ENCODE measurements at regions not wholly inside any gene's neighbourhood (a gene's known extent, or its start where the extent isn't known, plus 50 kb on each side); places are given as distances from the start of the nearest gene placed in this dataset.

DNA sequence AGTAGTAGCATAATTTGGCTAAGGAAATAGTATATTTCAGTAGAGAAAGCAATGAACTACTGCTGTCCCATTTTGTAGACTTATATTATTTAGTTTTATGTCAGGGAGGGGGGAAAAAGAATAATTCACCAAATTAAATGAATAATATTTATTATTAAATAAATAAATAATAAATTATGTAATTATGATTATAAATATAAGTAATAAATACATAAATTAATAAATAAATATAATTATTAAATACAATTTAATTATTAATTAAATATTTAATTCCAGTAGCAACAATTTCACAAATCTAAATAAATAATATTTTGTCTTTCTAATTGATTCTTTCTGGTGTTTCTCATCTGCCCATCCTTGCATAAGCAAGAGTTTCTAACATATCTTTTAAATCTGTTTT is 81.1 kb upstream of the PLSCR4 start:
- Histone ChIP-seq H3K36me3 (no peaks in the 10 kb centered on the region), H3K4me3 (no peak overlapping the region), H3K27me3 (no peaks in the 10 kb centered on the region), H3K27ac (no peak overlapping the region), H3K9me3 (no peaks in the 10 kb centered on the region), H3K4me1 (no peaks in the 10 kb centered on the region)
- no peak for TF ChIP-seq POLR2AphosphoS5 (IDR thresholded peaks at IDR 0.05)
- no peak for TF ChIP-seq POLR2A (IDR thresholded peaks at IDR 0.05)
- no peak for TF ChIP-seq EP300 (IDR thresholded peaks at IDR 0.05)
- TF ChIP-seq, protein P1, sequence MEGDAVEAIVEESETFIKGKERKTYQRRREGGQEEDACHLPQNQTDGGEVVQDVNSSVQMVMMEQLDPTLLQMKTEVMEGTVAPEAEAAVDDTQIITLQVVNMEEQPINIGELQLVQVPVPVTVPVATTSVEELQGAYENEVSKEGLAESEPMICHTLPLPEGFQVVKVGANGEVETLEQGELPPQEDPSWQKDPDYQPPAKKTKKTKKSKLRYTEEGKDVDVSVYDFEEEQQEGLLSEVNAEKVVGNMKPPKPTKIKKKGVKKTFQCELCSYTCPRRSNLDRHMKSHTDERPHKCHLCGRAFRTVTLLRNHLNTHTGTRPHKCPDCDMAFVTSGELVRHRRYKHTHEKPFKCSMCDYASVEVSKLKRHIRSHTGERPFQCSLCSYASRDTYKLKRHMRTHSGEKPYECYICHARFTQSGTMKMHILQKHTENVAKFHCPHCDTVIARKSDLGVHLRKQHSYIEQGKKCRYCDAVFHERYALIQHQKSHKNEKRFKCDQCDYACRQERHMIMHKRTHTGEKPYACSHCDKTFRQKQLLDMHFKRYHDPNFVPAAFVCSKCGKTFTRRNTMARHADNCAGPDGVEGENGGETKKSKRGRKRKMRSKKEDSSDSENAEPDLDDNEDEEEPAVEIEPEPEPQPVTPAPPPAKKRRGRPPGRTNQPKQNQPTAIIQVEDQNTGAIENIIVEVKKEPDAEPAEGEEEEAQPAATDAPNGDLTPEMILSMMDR (IDR thresholded peaks at IDR 0.05) = no peak
- ATAC-seq = no peak

DNA sequence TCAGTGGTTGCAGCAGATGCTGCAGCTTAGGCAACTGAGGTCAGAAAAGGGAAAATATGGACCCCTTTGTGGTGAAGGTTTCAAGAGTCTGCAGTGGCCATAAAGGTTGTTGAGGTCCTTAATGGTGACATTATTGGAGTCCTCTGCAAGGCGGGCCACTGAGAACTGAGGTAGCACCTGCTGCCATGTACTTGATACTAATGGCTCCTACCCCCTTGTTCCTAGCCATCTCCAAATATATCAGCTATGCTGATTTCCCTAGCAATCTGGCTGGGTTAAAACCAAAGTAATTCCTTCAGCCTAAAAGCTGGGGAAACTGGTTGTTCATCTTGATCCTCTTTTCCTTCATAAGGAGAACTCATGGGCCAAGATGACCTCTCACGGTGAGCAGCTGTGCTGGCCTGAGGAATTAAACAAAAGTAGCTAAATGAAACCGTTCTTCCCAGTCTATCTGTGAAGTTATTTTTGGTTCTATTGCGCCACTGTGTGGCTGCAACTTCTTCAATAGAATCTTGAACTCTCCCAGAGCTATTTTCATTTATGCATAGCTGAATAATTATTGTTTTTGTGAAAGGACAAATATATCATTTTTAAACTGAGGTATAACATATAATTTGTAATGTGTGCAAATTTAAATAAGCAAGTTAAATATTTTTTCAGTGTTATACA is 76.1 kb upstream of the PLSCR4 start:
- no peaks in the 10 kb centered on the region for H3K36me3 ChIP-seq
- peak; percentile 78 for ATAC-seq
- H3K9me3 ChIP-seq = no peaks in the 10 kb centered on the region
- no peaks in the 10 kb centered on the region for H3K27me3 ChIP-seq
- no peak overlapping the region for H3K27ac ChIP-seq
- 0 to 3% methylated on average over 3 of the region's 4 CpGs for WGBS, 2 donors (ENCODE audit: low coverage in 1 of 2)
- no peaks in the 10 kb centered on the region for H3K4me1 ChIP-seq
- H3K4me3 ChIP-seq = no peak overlapping the region
- TF ChIP-seq, protein P1 (IDR thresholded peaks at IDR 0.05) = peak; percentile 25 to 83 (median 70)
- no peak for TF ChIP-seq POLR2A (IDR thresholded peaks at IDR 0.05)
- no peak for TF ChIP-seq POLR2AphosphoS5 (IDR thresholded peaks at IDR 0.05)

DNA sequence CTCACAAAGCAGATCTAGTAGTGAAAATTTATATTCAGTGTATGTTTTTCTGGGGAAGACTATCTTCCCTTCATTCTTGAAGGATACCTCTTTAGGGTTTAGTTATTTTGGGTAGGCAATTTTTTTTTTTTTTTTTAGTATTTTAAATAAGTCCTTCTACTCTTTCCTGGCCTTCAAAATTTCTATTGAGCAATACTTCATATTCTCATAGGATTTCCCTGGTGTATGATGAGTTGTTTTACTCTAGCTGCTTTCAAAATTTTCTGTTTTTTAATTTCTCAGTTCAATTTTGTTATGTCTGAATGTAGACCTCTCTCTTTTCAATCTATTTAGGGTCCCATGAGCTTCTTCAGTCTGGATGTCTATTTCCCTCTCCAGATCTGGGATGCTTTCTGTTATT is 74.3 kb upstream of the PLSCR4 start:
- Histone ChIP-seq H3K4me1 (no peaks in the 10 kb centered on the region), H3K27ac (no peak overlapping the region), H3K9me3 (no peaks in the 10 kb centered on the region), H3K27me3 (no peaks in the 10 kb centered on the region), H3K36me3 (no peaks in the 10 kb centered on the region), H3K4me3 (no peak overlapping the region)
- TF ChIP-seq POLR2AphosphoS5 (IDR thresholded peaks at IDR 0.05) (no peak), POLR2A (IDR thresholded peaks at IDR 0.05) (no peak), EP300 (IDR thresholded peaks at IDR 0.05) (no peak)
- TF ChIP-seq, protein P1 (IDR thresholded peaks at IDR 0.05) = no peak
- no peak for ATAC-seq

DNA sequence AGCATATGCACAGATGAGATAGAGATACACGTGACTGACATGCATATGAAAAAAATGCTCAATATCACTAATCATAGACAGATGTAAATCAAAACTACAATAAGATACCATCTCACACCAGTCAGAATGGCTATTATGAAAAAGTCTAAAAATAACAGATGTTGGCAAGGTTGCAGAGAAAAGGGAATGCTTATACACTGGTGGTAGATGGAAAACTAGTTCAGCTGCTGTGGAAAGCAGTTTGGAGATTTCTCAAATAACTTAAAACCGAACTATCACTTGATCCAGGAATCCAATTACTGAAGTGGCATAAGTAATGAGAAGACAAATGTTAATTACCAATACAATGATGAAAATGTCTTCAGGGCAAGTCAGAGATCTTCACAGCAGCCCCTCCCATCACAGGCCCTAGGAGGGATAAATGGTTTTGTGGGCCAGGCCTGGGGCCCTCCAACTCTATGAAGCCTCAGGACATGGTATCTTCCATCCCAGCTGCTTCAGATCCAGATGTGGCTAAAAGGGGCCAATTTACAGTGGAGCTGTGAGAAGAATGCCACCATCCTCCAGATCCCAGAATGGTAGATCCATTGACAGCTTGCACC is 71.4 kb upstream of the PLSCR4 start:
- Histone ChIP-seq H3K27ac (no peak overlapping the region), H3K9me3 (no peaks in the 10 kb centered on the region), H3K4me1 (no peaks in the 10 kb centered on the region), H3K36me3 (no peaks in the 10 kb centered on the region), H3K27me3 (no peaks in the 10 kb centered on the region), H3K4me3 (no peak overlapping the region)
- TF ChIP-seq, protein P1 (IDR thresholded peaks at IDR 0.05) = no peak
- TF ChIP-seq POLR2A (IDR thresholded peaks at IDR 0.05) (no peak), EP300 (IDR thresholded peaks at IDR 0.05) (no peak), POLR2AphosphoS5 (IDR thresholded peaks at IDR 0.05) (no peak)
- ATAC-seq = no peak
- WGBS, 2 donors (ENCODE audit: low coverage in 1 of 2) = 69 to 73% methylated on average over 2 of the region's 2 CpGs

DNA sequence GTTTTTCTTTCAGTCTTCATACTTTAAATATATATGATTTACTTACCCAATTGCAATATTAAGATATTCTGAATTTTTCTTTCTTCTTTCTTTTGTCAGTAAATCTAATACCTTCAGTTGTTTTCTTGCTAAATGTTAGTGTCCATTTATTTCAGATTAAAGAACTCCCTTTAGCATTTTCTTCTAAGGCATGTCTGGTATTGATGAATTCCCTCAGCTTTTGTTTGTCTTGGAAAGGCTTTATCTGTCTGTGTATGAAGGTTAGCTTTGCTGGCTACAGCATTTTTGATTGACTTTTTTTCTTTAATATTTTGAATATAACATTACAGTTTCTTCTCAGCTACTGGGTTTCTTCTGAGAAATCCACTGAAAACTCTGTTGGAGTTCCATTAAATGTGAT is 64.0 kb upstream of the PLSCR4 start:
- no peak overlapping the region for H3K4me3 ChIP-seq
- H3K9me3 ChIP-seq = no peaks in the 10 kb centered on the region
- no peaks in the 10 kb centered on the region for H3K36me3 ChIP-seq
- TF ChIP-seq POLR2AphosphoS5 (IDR thresholded peaks at IDR 0.05) = no peak
- TF ChIP-seq EP300 (IDR thresholded peaks at IDR 0.05) = no peak
- TF ChIP-seq POLR2A (IDR thresholded peaks at IDR 0.05) = no peak
- TF ChIP-seq, protein P1 (IDR thresholded peaks at IDR 0.05) = no peak
- no peak overlapping the region for H3K27ac ChIP-seq
- ATAC-seq = no peak
- H3K27me3 ChIP-seq = no peaks in the 10 kb centered on the region
- H3K4me1 ChIP-seq = no peaks in the 10 kb centered on the region
